Epidermal melanocyte (primary cell): ENCODE measurements at regions not wholly inside any gene's neighbourhood (a gene's known extent, or its start where the extent isn't known, plus 50 kb on each side); places are given as distances from the start of the nearest gene placed in this dataset.
"Not testable (repeated sequence)": the region's sequence is repeated elsewhere in the genome, so short reads cannot be mapped to it uniquely, and the experiment has no call there.

ENCODE experiments used
- DNase-seq: peaks from one replicate; pipeline ENCODE4 v3.0.0; 2011; ENCODE audit warnings: low spot score; ENCODE audit not compliant: insufficient read length

- no peak for DNase-seq
Measured at GRCh38 chr3:20742903-20743552, 557.0 kb upstream of the SGO1 start.

- DNase-seq: no peak
Measured at GRCh38 chr3:20741381-20741780, 555.4 kb upstream of the SGO1 start.

DNA sequence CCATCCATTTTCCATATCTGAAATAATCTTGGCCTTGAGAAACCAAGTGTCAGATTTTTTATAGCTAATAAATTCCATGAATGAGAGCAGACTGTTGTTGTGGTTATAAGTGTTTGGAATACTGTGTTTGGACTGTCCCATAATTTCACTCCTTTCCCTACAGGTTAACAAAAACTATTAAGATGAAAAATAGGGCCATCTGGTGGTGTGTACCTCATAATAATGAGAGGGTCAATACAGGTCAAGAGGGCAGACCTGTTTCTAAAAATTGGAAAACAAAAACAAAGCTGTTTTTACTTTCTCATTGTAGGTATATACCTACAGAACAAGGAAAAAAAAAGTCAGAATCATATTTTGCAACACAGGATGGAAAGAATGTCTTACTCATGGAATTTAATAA, 553.8 kb upstream of the SGO1 start:
- no peak for DNase-seq

GRCh38 chr3:20736287-20736852, 550.4 kb upstream of the SGO1 start:
- DNase-seq: no peak

- no peak for DNase-seq
Measured at GRCh38 chr3:20729185-20729584, 543.2 kb upstream of the SGO1 start.

GRCh38 chr3:20726786-20727185, 540.8 kb upstream of the SGO1 start:
- DNase-seq: no peak

- DNase-seq: no peak
Measured at GRCh38 chr3:20724241-20724640, 538.2 kb upstream of the SGO1 start.

- not testable (repeated sequence) for DNase-seq
Measured at GRCh38 chr3:20716425-20716824, 530.4 kb upstream of the SGO1 start.

DNA sequence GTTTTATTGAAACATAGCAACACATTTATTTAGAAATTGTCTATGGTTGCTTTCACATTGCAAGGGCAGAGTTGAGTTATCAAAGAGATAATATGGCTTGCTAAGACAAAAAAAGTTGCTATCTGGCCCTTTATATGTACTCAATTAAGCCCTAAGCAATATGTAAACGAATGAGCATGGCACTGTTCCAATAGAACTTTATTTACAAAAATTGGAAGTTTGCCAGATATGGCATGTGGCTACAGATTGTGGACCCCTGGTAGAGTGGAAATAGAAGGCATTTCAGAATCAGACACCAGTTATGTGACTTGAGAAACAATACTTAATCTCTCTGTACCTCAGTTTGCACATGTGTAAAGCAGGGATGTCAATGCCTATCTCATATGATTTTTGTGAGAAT, 515.6 kb upstream of the SGO1 start:
- no peak for DNase-seq

DNA sequence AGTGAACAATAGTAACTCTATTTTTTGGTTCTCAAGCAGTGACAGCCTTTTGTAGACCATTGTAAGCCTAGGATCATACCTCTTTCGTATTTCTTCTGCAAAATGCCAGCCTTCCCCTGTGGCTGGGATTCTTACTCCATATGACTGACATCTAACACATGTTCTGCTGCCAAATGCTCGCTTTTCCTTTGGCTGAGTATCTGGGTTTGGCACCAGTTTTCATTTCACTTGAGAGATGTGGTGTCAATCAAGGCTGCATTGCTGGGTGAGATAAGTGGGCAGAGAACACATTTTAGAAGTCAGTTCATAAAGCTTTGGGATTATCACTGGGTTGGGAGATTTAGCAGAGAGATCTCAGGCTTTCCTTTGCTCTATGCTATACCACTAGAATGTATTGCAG, 514.7 kb upstream of the SGO1 start:
- no peak for DNase-seq

DNA sequence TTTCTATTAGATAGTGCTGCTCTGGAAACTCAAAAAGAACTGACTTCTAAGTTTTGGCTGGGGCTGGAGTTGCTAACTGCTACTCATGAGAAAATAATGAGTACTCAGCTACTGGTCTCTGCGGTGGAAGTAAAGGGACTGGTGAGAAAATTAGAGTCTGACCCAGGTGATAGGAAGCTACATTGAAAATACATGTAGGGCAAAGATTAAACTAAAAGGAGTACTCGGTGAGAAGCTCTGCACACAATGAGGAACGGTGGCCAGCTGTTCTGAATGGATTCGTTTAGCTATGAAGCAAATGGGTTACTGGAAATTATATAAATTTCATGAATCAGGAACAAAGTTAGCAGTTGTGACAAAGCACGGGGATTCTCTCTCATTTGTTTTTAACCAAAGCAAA, 512.9 kb upstream of the SGO1 start:
- DNase-seq: no peak

- DNase-seq: no peak
Measured at GRCh38 chr3:20696388-20697150, 510.6 kb upstream of the SGO1 start.

GRCh38 chr3:20692675-20693074, 506.7 kb upstream of the SGO1 start:
- DNase-seq: no peak

GRCh38 chr3:20683910-20684309, 497.9 kb upstream of the SGO1 start:
- no peak for DNase-seq

- no peak for DNase-seq
Measured at GRCh38 chr3:20682573-20682972, 496.6 kb upstream of the SGO1 start.

DNA sequence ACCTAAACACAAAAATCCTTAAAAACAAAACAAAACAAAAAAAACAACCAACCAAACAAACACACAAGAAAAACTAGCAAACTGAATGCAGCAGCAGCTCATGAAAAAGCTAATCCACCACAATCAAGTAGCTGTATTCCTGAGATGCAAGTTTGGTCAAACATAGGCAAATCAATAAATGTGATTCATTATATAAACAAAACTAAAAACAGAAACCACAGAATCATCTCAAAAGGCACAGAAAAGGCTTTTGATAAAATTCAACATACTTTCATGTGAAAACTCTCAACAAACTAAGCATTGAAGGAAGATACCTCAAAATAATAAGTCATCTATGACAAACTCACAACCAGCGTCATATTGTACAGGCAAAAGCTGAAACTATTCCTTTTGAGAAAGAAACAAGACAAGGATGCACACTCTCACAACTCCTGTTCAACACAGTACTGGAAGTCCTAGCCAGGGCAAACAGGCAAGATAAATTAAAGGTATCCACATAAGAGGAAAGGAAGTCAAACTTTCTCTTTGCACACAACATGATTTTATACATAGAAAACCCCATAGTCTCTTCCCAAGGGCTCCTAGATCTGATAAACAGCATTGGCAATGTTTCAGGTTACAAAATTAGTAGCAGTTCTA, 495.1 kb upstream of the SGO1 start:
- DNase-seq: no peak

DNA sequence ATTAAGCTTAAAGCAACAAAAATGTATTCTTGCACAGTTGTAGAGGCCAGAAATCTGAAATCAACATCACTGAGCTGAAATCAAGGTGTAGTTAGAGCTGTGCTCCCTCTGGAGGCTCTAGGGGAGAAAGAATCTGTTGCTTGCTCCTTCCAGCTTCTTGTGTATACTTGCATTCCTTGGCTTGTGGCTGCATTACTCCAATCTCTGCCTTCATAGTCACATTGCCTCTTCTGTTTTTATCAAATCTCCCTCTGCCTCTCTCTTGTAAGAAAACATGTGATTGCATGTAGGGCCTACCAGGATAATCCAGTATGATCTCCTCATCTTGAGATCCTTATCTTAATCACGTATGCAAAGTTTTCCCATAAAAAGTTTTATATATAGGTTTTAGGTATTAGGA, 487.9 kb upstream of the SGO1 start:
- no peak for DNase-seq

DNA sequence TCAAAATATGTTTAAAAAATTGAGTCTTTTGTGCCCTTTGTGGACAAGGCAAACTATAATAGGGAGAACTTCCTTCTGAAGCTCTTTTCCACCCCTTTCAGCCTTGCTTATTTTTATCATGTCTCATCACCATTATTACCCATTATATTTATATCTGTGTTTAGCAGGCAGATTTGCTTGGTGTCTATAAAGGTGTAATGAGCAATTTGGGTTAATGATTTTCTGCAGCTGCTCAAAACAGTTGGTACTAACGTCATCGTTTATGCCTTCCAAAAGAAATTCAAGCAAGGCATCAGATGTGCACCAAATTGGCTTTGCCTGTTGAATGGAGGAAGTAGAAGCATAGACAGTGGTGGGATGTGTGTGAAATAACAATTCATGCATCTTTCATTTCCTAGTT, 483.7 kb upstream of the SGO1 start:
- DNase-seq: no peak

GRCh38 chr3:20669184-20669583, 483.2 kb upstream of the SGO1 start:
- no peak for DNase-seq

DNA sequence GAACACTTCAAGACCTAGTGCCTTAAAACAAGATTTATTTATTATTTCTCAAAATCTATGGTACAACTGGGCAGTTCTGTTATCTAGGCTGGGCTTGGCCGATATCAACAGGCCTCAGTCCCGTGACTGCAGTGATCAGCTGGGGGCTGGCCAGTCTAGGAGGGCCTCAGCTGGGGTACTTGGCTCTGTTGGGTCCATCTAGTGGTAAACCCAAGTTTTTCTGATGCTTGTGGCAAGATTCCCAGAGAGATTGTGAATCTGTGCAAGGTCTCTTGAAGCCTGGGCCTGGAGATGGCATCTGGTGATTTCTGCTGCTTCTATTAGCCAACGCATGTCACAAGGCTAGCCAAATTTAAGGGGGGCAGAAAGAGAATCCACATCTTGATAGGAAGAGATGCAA, 482.4 kb upstream of the SGO1 start:
- no peak for DNase-seq

DNA sequence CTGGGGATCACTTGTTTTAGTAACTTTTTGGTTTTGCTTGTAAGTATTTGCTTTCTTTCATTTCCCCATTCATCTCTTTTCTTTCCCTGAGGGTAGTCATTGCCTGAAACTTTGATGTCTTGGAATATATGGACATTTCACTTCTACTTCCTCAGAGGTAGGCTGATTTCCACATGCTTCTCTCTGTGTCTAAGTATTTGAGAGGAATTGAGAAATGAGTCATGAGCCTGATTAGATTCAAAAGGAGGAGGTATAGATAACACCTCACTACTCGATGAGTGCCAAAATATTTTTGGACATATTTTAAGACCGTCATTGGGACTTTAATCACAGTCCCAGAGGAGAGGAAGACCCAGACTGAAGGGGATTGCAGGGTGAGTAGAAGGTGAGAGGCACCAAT, 480.1 kb upstream of the SGO1 start:
- DNase-seq: no peak

DNA sequence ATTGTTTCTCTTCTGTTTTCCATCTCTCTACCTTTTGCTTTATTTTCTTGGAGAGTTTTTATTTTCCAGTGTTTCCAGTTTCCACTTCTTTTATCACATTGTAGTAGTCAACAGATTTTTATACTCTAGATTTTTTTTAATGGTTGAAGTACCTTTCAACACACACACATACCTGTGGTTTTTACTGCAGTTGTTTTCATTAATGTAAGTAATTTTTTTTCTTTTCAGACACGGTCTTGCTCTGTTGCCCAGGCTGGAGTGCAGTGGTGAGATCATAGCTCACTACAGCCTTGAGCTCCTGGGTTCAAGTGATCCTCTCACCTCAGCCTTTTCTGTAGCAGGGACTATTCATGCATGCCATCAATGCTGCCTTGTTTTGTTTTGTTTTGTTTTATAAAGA, 472.5 kb upstream of the SGO1 start:
- no peak for DNase-seq
